Lower lobe of right lung (tissue), 2 donors: ENCODE measurements at regions not wholly inside any gene's neighbourhood (a gene's known extent, or its start where the extent isn't known, plus 50 kb on each side); places are given as distances from the start of the nearest gene placed in this dataset.
A peak's percentile ranks its signal among the peaks of the same experiment; 100 is the strongest.

Experiments
- ATAC-seq, 2 donors: fragments of 200-7000 bp; cut with Tn5 transposase; one replicate each; pipeline ENCODE4 v1.9.1; 2020 to 2022; ENCODE audit warnings: mild to moderate bottlenecking in 2 of 2, moderate library complexity in 2 of 2
- DNase-seq: peaks from one replicate; pipeline ENCODE4 v3.0.0-alpha.2; 2020
- H3K27ac ChIP-seq: fragments of 200-600 bp; one replicate; pipeline ENCODE4 v1.8.0; 2022
- H3K27me3 ChIP-seq: fragments of 200-600 bp; one replicate; pipeline ENCODE4 v1.8.0; 2022; ENCODE audit warnings: low read depth
- H3K36me3 ChIP-seq: fragments of 200-600 bp; one replicate; pipeline ENCODE4 v1.8.0; 2022; ENCODE audit warnings: mild to moderate bottlenecking
- H3K4me1 ChIP-seq: fragments of 200-600 bp; one replicate; pipeline ENCODE4 v1.8.0; 2022
- H3K4me3 ChIP-seq: fragments of 200-600 bp; one replicate; pipeline ENCODE4 v1.8.0; 2022; ENCODE audit warnings: mild to moderate bottlenecking
- H3K9me3 ChIP-seq: fragments of 200-600 bp; one replicate; pipeline ENCODE4 v1.8.0; 2022
- CTCF ChIP-seq: fragments of 200-600 bp; IDR thresholded peaks from one replicate; pipeline ENCODE4 v1.8.0; 2022; ENCODE audit warnings: antibody characterized with exemption, mild to moderate bottlenecking
- intact Hi-C: fragments of 100-400 bp; cut with DNase I; formaldehyde crosslinking; loops from one replicate; pipeline ENCODE4 v1.11.0; 2022
- donor health status: DM: no; HTN: yes; CAD: no; lungs with severe emphysema.

DNA sequence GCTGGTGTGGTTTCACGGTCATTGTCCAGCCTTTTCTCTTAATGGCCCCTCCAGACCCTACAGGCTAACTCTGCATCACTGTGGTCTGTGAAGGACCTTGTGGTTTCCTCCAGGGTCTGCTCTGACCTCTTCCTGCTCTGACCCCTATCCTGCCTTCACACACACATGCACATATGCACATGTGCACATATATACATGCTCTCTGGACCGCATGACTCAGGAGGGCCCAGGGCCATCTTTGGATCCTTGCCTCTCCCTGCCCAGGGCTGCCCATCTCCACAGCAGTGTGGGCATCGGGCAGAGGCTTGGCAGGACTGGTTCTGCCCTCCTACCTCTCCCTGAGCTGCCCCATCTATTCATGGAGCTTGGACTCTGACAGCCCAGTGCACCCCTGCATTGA, 510.9 kb downstream of the PTPRU start:
- Histone ChIP-seq H3K36me3 (no peaks in the 10 kb centered on the region), H3K27ac (no peak overlapping the region), H3K27me3 (peaks cover 9% of the 10 kb centered on the region), H3K4me3 (no peak overlapping the region), H3K4me1 (no peaks in the 10 kb centered on the region), H3K9me3 (no peaks in the 10 kb centered on the region)
- ATAC-seq (peak in 1 of 2 donors; percentile 19), DNase-seq (no peak)
- intact Hi-C loops: no loop called here
- TF ChIP-seq CTCF: no peak

DNA sequence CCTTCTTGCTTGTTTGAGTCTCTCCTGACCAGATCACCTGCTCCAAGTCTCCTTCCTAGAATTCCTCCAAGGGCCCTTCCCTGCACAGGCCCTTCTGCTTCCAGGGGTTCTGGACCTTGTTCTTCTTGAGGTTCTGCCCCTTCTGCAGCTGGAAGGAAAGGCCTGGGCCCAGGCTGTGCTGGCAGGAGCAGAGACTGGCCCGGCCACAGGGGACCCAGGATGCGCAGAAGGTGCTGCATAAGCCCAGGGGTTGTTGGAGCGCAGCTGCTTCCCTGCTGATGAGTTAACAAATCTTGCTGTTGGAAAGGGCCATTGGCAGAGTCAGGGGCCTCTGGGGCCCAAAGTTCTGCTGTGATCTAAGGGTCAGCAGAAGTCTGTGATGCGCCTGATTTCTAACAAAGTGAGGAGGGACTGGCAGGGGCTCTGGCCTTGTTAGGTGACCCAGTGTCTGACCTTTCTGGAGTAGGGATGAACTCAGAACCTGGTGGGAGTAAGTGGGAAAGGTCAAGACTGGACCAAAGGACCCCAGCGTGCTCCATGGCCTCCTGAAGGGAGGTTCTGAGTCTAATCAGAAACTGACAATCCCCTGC, 509.8 kb downstream of the PTPRU start:
- Histone ChIP-seq H3K36me3 (no peaks in the 10 kb centered on the region), H3K4me1 (no peaks in the 10 kb centered on the region), H3K27ac (no peak overlapping the region), H3K27me3 (peaks cover 6% of the 10 kb centered on the region), H3K9me3 (no peaks in the 10 kb centered on the region), H3K4me3 (no peak overlapping the region)
- no peak for ATAC-seq
- no peak for DNase-seq
- intact Hi-C loops: no loop called here
- no peak for TF ChIP-seq CTCF

- ATAC-seq (no peak), DNase-seq (no peak)
- no peak overlapping the region for H3K4me3 ChIP-seq
- no peaks in the 10 kb centered on the region for H3K9me3 ChIP-seq
- H3K4me1 ChIP-seq: no peaks in the 10 kb centered on the region
- H3K36me3 ChIP-seq: no peaks in the 10 kb centered on the region
- intact Hi-C loops: no loop called here
- TF ChIP-seq CTCF: no peak
- peaks cover 6% of the 10 kb centered on the region for H3K27me3 ChIP-seq
- no peak overlapping the region for H3K27ac ChIP-seq
Measured at GRCh38 chr1:29744684-29745490, 508.6 kb downstream of the PTPRU start.

DNA sequence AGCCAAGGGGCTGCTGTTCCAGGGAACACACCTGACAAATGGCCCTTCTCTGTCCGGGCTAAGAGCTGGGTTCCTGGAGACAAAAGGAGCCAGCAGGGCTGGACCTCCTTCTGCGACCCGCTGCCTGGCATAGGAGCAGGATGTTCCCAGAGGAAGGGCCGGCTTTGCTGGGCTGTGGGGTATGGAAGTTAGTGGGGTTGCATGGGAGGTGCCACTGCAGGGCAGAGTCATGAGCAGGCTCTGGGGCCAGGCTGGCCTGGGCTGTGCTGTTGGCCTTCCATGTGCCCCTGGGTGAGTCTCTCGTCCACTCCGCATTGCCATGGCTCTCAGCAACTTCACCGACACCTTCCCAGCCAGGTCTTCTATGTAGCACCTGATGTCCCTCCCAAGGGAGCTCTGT, 507.6 kb downstream of the PTPRU start:
- Histone ChIP-seq H3K9me3 (no peaks in the 10 kb centered on the region), H3K27ac (no peak overlapping the region), H3K4me1 (no peaks in the 10 kb centered on the region), H3K4me3 (no peak overlapping the region), H3K27me3 (peaks cover 6% of the 10 kb centered on the region), H3K36me3 (no peaks in the 10 kb centered on the region)
- intact Hi-C loops: no loop called here
- DNase-seq: no peak
- TF ChIP-seq CTCF: no peak
- no peak for ATAC-seq

- no peak overlapping the region for H3K4me3 ChIP-seq
- intact Hi-C loops: no loop called here
- no peaks in the 10 kb centered on the region for H3K9me3 ChIP-seq
- H3K27me3 ChIP-seq: peaks cover 6% of the 10 kb centered on the region
- H3K4me1 ChIP-seq: no peaks in the 10 kb centered on the region
- H3K27ac ChIP-seq: no peak overlapping the region
- TF ChIP-seq CTCF: no peak
- ATAC-seq: no peak
- no peaks in the 10 kb centered on the region for H3K36me3 ChIP-seq
- DNase-seq: no peak
Measured at GRCh38 chr1:29743264-29743663, 506.9 kb downstream of the PTPRU start.
